SK-N-SH (cell line): ENCODE measurements at regions not wholly inside any gene's neighbourhood (a gene's known extent, or its start where the extent isn't known, plus 50 kb on each side); places are given as distances from the start of the nearest gene placed in this dataset.

Experiments
- CTCF ChIA-PET: fragments of 300-600, 350-600 bp; formaldehyde crosslinking; extraction: SDS; loops from one replicate; lab custom pipeline; 2021; lab: Yijun Ruan, JAX
- POLR2A ChIA-PET: fragments of 350-600 bp; sonication (Branson Sonifier 250); formaldehyde crosslinking; extraction: SDS; loops from one replicate; lab custom pipeline; 2020; ENCODE audit warnings: antibody characterized with exemption, inconsistent platforms; lab: Yijun Ruan, JAX
- DNase-seq: peaks from one replicate; pipeline ENCODE4 v3.0.0; 2012
- H2AFZ ChIP-seq: fragments of 200-600 bp; sonication (generic); 2 replicates; pipeline ENCODE4 v1.8.1; 2016; ENCODE audit warnings: antibody characterized with exemption, mild to moderate bottlenecking, low read depth
- H3F3A ChIP-seq: fragments of 200-600 bp; sonication (generic); replicated peaks from 2 replicates; pipeline ENCODE3; 2016; ENCODE audit warnings: antibody characterized with exemption, mild to moderate bottlenecking; ENCODE audit not compliant: insufficient read depth
- H3K27ac ChIP-seq, 2 experiments: fragments of 200-500 bp in 1 of 2; fragments of 200-600 bp in 1 of 2; sonication (Bioruptor generic) in 1 of 2; sonication (generic), shearing (Covaris generic) in 1 of 2; 2 replicates each; pipeline versions ENCODE4 v1.5.1 to v1.6.1; 2014 to 2016; ENCODE audit warnings: low read depth in 2 of 2, inconsistent platforms in 1 of 2, low read length in 1 of 2, mild to moderate bottlenecking in 1 of 2, mixed read lengths in 1 of 2
- H3K27me3 ChIP-seq: fragments of 200-600 bp; sonication (generic), shearing (Covaris generic); 2 replicates; pipeline ENCODE4 v1.6.1; 2016; ENCODE audit warnings: mixed run types; ENCODE audit not compliant: insufficient read depth
- H3K36me3 ChIP-seq, 2 experiments: fragments of 200-500 bp in 1 of 2; fragments of 200-600 bp in 1 of 2; sonication (Bioruptor generic) in 1 of 2; sonication (generic) in 1 of 2; replicated peaks in 1 of 2; 2 replicates each; pipeline versions ENCODE3 to v1.5.1; 2014 to 2016; ENCODE audit warnings: low read length in 1 of 2, mild to moderate bottlenecking in 1 of 2; ENCODE audit not compliant: insufficient read depth in 2 of 2, control insufficient read depth in 1 of 2
- H3K4me1 ChIP-seq, 2 experiments: fragments of 200-500 bp in 1 of 2; fragments of 200-600 bp in 1 of 2; sonication (Bioruptor generic) in 1 of 2; sonication (generic), shearing (Covaris generic) in 1 of 2; 2 replicates each; pipeline versions ENCODE4 v1.5.1 to v1.6.1; 2014 to 2016; ENCODE audit warnings: low read depth in 1 of 2, low read length in 1 of 2, mixed run types in 1 of 2; ENCODE audit not compliant: insufficient read depth in 2 of 2, control insufficient read depth in 1 of 2
- H3K4me2 ChIP-seq: fragments of 200-600 bp; sonication (generic), shearing (Covaris generic); 2 replicates; pipeline ENCODE4 v1.6.1; 2017; ENCODE audit warnings: mixed run types
- H3K4me3 ChIP-seq, 2 experiments: fragments of 200-500 bp in 1 of 2; fragments of 200-600 bp in 1 of 2; sonication (Bioruptor generic) in 1 of 2; sonication (generic), shearing (Covaris generic) in 1 of 2; 2 replicates each; pipeline versions ENCODE4 v1.5.1 to v1.8.1; 2014 to 2016; ENCODE audit warnings: low read depth in 2 of 2, inconsistent platforms in 1 of 2, low read length in 1 of 2, mild to moderate bottlenecking in 1 of 2, mixed read lengths in 1 of 2, moderate library complexity in 1 of 2
- H3K79me2 ChIP-seq: fragments of 200-600 bp; sonication (generic); 2 replicates; pipeline ENCODE4 v1.8.1; 2017; ENCODE audit warnings: mild to moderate bottlenecking; ENCODE audit not compliant: insufficient read depth
- H3K9ac ChIP-seq: fragments of 200-600 bp; sonication (generic); 2 replicates; pipeline ENCODE4 v1.6.1; 2017; ENCODE audit warnings: mixed run types
- H3K9me2 ChIP-seq: fragments of 200-600 bp; sonication (generic); 2 replicates; pipeline ENCODE4 v1.6.1; 2017; ENCODE audit warnings: mixed run types
- H3K9me3 ChIP-seq: fragments of 200-600 bp; sonication (generic); 2 replicates; pipeline ENCODE4 v1.6.1; 2017; ENCODE audit warnings: mixed run types, mild to moderate bottlenecking, moderate library complexity
- H4K20me1 ChIP-seq: fragments of 200-600 bp; sonication (generic); 2 replicates; pipeline ENCODE4 v1.6.1; 2017; ENCODE audit warnings: mild to moderate bottlenecking, mixed run types; ENCODE audit not compliant: insufficient read depth
- EZH2phosphoT487 ChIP-seq: fragments of 200-600 bp; sonication (generic); IDR thresholded peaks from 2 replicates; pipeline ENCODE4 v1.6.1; 2017; ENCODE audit warnings: low read depth, mixed run types, mild to moderate bottlenecking, antibody characterized with exemption, moderate library complexity, borderline replicate concordance
- FOSL2 ChIP-seq: IDR thresholded peaks from 2 replicates; pipeline ENCODE4 v1.4.0; 2012; ENCODE audit warnings: low read depth, mild to moderate bottlenecking, moderate library complexity, borderline replicate concordance
- GABPA ChIP-seq: IDR thresholded peaks from 2 replicates; pipeline ENCODE4 v1.4.0; 2012; ENCODE audit warnings: low read depth, mild to moderate bottlenecking
- GATA2 ChIP-seq: sonication (generic); formaldehyde crosslinking; IDR thresholded peaks from 2 replicates; pipeline ENCODE4 v1.5.0; 2020; ENCODE audit warnings: mild to moderate bottlenecking, missing genetic modification reagents
- POLR2AphosphoS5 ChIP-seq: IDR thresholded peaks from 2 replicates; pipeline ENCODE4 v1.6.1; 2012; ENCODE audit warnings: low read depth, low read length
- RFX5 ChIP-seq: IDR thresholded peaks from 2 replicates; pipeline ENCODE4 v1.6.1; 2012; ENCODE audit warnings: mild to moderate bottlenecking, improper control_type of control experiment, low read length
- SIN3A ChIP-seq: IDR thresholded peaks from 2 replicates; pipeline ENCODE4 v1.6.1; 2012; ENCODE audit warnings: low read depth, mild to moderate bottlenecking, low read length, moderate library complexity, borderline replicate concordance
- WGBS: methylation state at CpG from one replicate; pipeline ENCODE4 v1.1.6; 2017; ENCODE audit warnings: low lambda C conversion rate; 5-methylcytosine and 5-hydroxymethylcytosine counted together
- TF ChIP-seq, protein P1 (sequence below): IDR thresholded peaks from 2 replicates; pipeline ENCODE4 v1.4.0; 2012; ENCODE audit warnings: low read depth, borderline replicate concordance
- TF ChIP-seq, protein P2 (sequence below): fragments of 150-350 bp; IDR thresholded peaks from 2 replicates; pipeline ENCODE4 v1.6.1; 2017; ENCODE audit warnings: antibody characterized with exemption, low read length, low read depth, borderline replicate concordance
- TF ChIP-seq, protein P3 (sequence below): fragments of 200-600 bp; sonication (generic); IDR thresholded peaks from 2 replicates; pipeline ENCODE4 v1.6.1; 2017; ENCODE audit warnings: antibody characterized with exemption, mild to moderate bottlenecking, moderate library complexity

DNA sequence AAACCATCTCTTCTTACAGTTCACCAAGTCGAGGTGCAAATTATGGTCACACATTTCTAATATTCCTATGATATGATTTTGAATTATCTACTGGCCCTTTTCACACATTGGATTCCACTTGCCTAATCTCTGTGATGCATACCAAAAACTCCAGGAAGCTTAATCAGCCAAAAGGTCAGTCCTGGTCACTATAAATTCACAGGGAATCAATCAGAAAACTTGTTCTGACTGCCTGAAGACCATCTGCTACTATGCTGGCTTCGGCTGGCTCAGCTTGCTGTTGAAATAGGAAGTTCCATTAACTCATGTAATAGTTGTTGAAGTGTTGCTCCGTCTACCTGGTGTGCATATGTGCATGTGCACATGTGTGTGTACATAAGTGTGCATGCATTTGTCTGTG, 142.8 kb upstream of the FLRT2 start:
- CTCF ChIA-PET = no interaction called here
- WGBS = 9% methylated on average over 3 of the region's 3 CpGs
- H2AFZ ChIP-seq = no peak overlapping the region
- H3K79me2 ChIP-seq = no peaks in the 10 kb centered on the region
- no peak overlapping the region for H3K4me3 ChIP-seq
- H3K36me3 ChIP-seq = no peaks in the 10 kb centered on the region
- H3K27me3 ChIP-seq = no peaks in the 10 kb centered on the region
- no peak overlapping the region for H3K27ac ChIP-seq
- DNase-seq = no peak
- no peak overlapping the region for H3K4me2 ChIP-seq
- no peaks in the 10 kb centered on the region for H3K9me2 ChIP-seq
- no peak overlapping the region for H3K9ac ChIP-seq
- TF ChIP-seq, protein P1, sequence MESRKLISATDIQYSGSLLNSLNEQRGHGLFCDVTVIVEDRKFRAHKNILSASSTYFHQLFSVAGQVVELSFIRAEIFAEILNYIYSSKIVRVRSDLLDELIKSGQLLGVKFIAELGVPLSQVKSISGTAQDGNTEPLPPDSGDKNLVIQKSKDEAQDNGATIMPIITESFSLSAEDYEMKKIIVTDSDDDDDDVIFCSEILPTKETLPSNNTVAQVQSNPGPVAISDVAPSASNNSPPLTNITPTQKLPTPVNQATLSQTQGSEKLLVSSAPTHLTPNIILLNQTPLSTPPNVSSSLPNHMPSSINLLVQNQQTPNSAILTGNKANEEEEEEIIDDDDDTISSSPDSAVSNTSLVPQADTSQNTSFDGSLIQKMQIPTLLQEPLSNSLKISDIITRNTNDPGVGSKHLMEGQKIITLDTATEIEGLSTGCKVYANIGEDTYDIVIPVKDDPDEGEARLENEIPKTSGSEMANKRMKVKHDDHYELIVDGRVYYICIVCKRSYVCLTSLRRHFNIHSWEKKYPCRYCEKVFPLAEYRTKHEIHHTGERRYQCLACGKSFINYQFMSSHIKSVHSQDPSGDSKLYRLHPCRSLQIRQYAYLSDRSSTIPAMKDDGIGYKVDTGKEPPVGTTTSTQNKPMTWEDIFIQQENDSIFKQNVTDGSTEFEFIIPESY = no peak
- POLR2A ChIA-PET = no interaction called here
- no peaks in the 10 kb centered on the region for H3K9me3 ChIP-seq
- H3K4me1 ChIP-seq = no peaks in the 10 kb centered on the region
- H3F3A ChIP-seq = no peaks in the 10 kb centered on the region
- H4K20me1 ChIP-seq = no peaks in the 10 kb centered on the region

DNA sequence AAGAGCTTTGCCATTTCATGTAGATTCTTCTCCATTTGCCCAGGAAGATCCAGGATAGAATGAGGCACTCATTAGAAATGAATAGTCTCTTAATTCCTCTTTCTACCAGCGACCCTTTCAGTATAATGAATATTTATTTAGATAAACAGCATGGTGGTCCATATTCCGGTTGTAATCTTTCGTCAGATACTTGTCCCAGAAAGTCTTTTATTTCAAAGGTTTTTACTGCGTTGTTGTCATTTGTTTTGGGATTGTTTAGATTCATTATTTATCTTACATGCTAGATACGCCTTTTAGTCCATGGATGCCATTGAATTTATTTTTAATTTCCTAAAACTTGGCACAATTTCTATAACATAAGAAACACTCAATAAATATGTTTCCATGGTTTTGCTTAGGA, 139.7 kb upstream of the FLRT2 start:
- ChIA-PET POLR2A (no interaction called here), CTCF (no interaction called here)
- H3K4me3 ChIP-seq = no peak overlapping the region
- no peak for DNase-seq
- no peak for TF ChIP-seq GATA2 (CRISPR knock-in tag)
- TF ChIP-seq SIN3A = no peak
- no peak for TF ChIP-seq RFX5
- TF ChIP-seq FOSL2 = no peak
- no peaks in the 10 kb centered on the region; a peak in 1 of 4 replicates for H3K4me1 ChIP-seq
- no peaks in the 10 kb centered on the region for H4K20me1 ChIP-seq
- H3K79me2 ChIP-seq = no peaks in the 10 kb centered on the region
- 48% methylated on average over 5 of the region's 5 CpGs for WGBS
- no peaks in the 10 kb centered on the region for H3F3A ChIP-seq
- no peak overlapping the region for H3K27ac ChIP-seq
- no peaks in the 10 kb centered on the region for H3K9me2 ChIP-seq
- no peak overlapping the region for H3K4me2 ChIP-seq
- no peaks in the 10 kb centered on the region for H3K9me3 ChIP-seq
- H3K36me3 ChIP-seq = no peaks in the 10 kb centered on the region
- H3K9ac ChIP-seq = no peak overlapping the region
- no peaks in the 10 kb centered on the region for H3K27me3 ChIP-seq
- H2AFZ ChIP-seq = 0 out of 2 replicates have a peak overlapping the region, but pooled peaks have one; percentile 18

DNA sequence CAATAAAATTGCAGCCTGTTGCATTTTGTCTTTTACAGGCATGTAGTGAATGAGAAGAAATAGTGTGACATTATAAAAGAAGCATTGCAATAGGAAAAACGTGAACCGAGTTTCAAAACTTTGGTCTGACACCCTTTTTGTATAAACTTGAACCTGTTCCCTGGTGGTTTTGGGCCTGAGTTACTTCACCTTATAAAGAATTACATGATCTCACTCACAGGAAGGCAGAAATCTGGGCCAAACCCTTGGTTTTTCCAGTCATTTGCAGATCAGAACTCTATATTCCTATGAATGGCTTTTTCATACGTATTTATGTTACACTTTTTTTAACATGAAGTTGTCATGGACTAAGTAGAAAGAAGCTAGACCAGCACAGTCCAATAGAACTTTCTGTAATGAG, 138.5 kb upstream of the FLRT2 start:
- Histone ChIP-seq H3K9me2 (no peaks in the 10 kb centered on the region), H3K27ac (no peak overlapping the region), H3F3A (no peaks in the 10 kb centered on the region), H3K79me2 (no peaks in the 10 kb centered on the region), H3K4me3 (no peak overlapping the region), H3K4me2 (no peak overlapping the region), H4K20me1 (no peaks in the 10 kb centered on the region), H3K4me1 (no peaks in the 10 kb centered on the region; a peak in 1 of 4 replicates), H2AFZ (no peak overlapping the region), H3K27me3 (no peaks in the 10 kb centered on the region), H3K9me3 (no peaks in the 10 kb centered on the region), H3K9ac (no peak overlapping the region), H3K36me3 (no peaks in the 10 kb centered on the region)
- no peak for DNase-seq
- POLR2A ChIA-PET = no interaction called here
- CTCF ChIA-PET = no interaction called here
- TF ChIP-seq EZH2phosphoT487 (no peak), POLR2AphosphoS5 (no peak), GABPA (no peak)
- TF ChIP-seq, protein P2, sequence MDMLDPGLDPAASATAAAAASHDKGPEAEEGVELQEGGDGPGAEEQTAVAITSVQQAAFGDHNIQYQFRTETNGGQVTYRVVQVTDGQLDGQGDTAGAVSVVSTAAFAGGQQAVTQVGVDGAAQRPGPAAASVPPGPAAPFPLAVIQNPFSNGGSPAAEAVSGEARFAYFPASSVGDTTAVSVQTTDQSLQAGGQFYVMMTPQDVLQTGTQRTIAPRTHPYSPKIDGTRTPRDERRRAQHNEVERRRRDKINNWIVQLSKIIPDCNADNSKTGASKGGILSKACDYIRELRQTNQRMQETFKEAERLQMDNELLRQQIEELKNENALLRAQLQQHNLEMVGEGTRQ = no peak
- TF ChIP-seq, protein P3, sequence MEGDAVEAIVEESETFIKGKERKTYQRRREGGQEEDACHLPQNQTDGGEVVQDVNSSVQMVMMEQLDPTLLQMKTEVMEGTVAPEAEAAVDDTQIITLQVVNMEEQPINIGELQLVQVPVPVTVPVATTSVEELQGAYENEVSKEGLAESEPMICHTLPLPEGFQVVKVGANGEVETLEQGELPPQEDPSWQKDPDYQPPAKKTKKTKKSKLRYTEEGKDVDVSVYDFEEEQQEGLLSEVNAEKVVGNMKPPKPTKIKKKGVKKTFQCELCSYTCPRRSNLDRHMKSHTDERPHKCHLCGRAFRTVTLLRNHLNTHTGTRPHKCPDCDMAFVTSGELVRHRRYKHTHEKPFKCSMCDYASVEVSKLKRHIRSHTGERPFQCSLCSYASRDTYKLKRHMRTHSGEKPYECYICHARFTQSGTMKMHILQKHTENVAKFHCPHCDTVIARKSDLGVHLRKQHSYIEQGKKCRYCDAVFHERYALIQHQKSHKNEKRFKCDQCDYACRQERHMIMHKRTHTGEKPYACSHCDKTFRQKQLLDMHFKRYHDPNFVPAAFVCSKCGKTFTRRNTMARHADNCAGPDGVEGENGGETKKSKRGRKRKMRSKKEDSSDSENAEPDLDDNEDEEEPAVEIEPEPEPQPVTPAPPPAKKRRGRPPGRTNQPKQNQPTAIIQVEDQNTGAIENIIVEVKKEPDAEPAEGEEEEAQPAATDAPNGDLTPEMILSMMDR = no peak
- WGBS = 46% methylated on average over 3 of the region's 3 CpGs
